Psoas muscle (tissue), 7 donors: ENCODE measurements at regions not wholly inside any gene's neighbourhood (a gene's known extent, or its start where the extent isn't known, plus 50 kb on each side); places are given as distances from the start of the nearest gene placed in this dataset.

Source experiments
- ATAC-seq, 4 donors: fragments of 200-7000 bp; cut with Tn5 transposase; one replicate each; pipeline ENCODE4 v1.9.1; 2020; ENCODE audit warnings: moderate library complexity in 3 of 4, mild to moderate bottlenecking in 2 of 4
- DNase-seq, 2 donors: peaks; one replicate each; pipeline ENCODE4 v3.0.0-alpha.2; 2020
- H3K27ac ChIP-seq: fragments of 200-600 bp; one replicate; pipeline ENCODE4 v1.8.0; 2022
- H3K27me3 ChIP-seq, 3 donors: fragments of 200-600 bp in 1 of 3; one replicate each; pipeline versions ENCODE4 v1.6.1 to v1.8.0; 2013 to 2022; ENCODE audit warnings: low read length in 2 of 3, mild to moderate bottlenecking in 2 of 3, moderate library complexity in 1 of 3; ENCODE audit not compliant: insufficient read depth in 3 of 3
- H3K36me3 ChIP-seq, 2 donors: fragments of 200-600 bp in 1 of 2; one replicate each; pipeline versions ENCODE4 v1.6.1 to v1.8.0; 2013 to 2022; ENCODE audit warnings: low read depth in 1 of 2, mild to moderate bottlenecking in 1 of 2, moderate library complexity in 1 of 2; ENCODE audit not compliant: insufficient read depth in 1 of 2
- H3K4me1 ChIP-seq: fragments of 200-600 bp; one replicate; pipeline ENCODE4 v1.8.0; 2022
- H3K4me3 ChIP-seq: fragments of 200-600 bp; one replicate; pipeline ENCODE4 v1.8.0; 2022; ENCODE audit warnings: mild to moderate bottlenecking
- H3K9me3 ChIP-seq: fragments of 200-600 bp; one replicate; pipeline ENCODE4 v1.8.0; 2022
- WGBS, 3 donors: extraction: QIAGEN DNeasy Blood & Tissue Kit; methylation state at CpG; one replicate each; pipeline versions ENCODE4 v1.1.6 to v1.1.7; 2013; 5-methylcytosine and 5-hydroxymethylcytosine counted together
- intact Hi-C, 2 donors: fragments of 100-400 bp; cut with DNase I; formaldehyde crosslinking; loops; one replicate each; pipeline versions ENCODE4 v1.11.0 to v1.14.2; 2022
- TF ChIP-seq, protein P1 (sequence below): fragments of 200-600 bp; IDR thresholded peaks from one replicate; pipeline ENCODE4 v1.8.0; 2022; ENCODE audit warnings: antibody characterized with exemption
- donor health status: healthy with polysubstance abuse.
- donor health status: DM: no; HTN: no; CAD: no; lungs with moderate emphysema.
- donor health status: Bipolar disorder and iron deficiency.
- donor health status: healthy.
- donor health status: DM: yes; HTN: yes; CAD: no.
- donor health status: DM: no; HTN: no; CAD: no.
- donor health status: DM: yes; HTN: yes; CAD: no.

DNA sequence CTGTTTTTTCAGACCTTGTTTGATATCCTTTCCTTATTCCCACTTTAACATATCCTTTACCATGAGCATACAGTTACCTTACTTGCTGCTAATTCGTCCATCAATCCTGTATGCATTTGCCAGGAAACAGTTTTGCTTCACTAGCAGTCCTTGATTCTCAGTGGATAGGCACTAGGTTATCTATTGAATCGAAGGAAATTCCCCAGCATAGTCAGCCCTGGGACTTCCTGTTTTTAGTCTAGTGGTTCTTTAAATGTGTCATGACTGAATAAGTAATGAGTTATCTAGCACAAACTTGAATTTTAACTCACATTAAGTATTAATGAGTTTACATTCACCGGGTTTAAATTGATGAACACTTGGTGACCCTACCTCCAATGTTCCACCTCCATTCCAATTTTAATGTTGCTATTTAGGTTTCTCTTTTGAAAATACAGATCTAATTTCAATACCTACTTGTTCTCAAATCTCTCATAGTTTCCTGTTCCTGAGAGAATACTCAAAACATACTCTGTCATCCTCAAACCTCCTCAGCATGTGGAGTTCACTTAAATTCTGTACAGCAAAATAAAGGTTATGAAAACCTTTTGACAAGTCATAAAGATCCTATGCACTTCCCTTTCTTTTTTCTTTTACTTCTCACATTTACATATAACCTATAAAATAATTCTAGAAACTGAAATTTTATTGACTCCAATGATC is 1375.1 kb upstream of the TENM4 start:
- TF ChIP-seq, protein P1, sequence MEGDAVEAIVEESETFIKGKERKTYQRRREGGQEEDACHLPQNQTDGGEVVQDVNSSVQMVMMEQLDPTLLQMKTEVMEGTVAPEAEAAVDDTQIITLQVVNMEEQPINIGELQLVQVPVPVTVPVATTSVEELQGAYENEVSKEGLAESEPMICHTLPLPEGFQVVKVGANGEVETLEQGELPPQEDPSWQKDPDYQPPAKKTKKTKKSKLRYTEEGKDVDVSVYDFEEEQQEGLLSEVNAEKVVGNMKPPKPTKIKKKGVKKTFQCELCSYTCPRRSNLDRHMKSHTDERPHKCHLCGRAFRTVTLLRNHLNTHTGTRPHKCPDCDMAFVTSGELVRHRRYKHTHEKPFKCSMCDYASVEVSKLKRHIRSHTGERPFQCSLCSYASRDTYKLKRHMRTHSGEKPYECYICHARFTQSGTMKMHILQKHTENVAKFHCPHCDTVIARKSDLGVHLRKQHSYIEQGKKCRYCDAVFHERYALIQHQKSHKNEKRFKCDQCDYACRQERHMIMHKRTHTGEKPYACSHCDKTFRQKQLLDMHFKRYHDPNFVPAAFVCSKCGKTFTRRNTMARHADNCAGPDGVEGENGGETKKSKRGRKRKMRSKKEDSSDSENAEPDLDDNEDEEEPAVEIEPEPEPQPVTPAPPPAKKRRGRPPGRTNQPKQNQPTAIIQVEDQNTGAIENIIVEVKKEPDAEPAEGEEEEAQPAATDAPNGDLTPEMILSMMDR = no peak
- no peak overlapping the region for H3K27ac ChIP-seq
- no peak for DNase-seq
- no peaks in the 10 kb centered on the region for H3K9me3 ChIP-seq
- intact Hi-C loops = loop anchor here in 1 of 2 donors (2.0 kb wide), 1 partner anchor 45 kb away; no protein-coding TSS in a partner anchor
- no peaks in the 10 kb centered on the region for H3K4me1 ChIP-seq
- 60 to 68% (median 64%) methylated on average over 3 of the region's 3 CpGs for WGBS, 3 donors
- no peak overlapping the region for H3K4me3 ChIP-seq
- ATAC-seq = no peak
- no peaks in the 10 kb centered on the region for H3K27me3 ChIP-seq
- H3K36me3 ChIP-seq = no peaks in the 10 kb centered on the region

GRCh38 chr11:80814813-80815212 is 1374.0 kb upstream of the TENM4 start:
- WGBS, 3 donors = 76 to 84% (median 76%) methylated on average over 1 of the region's 1 CpG
- no peak for DNase-seq
- Histone ChIP-seq H3K4me1 (no peaks in the 10 kb centered on the region), H3K27me3 (no peaks in the 10 kb centered on the region), H3K27ac (no peak overlapping the region), H3K36me3 (no peaks in the 10 kb centered on the region), H3K9me3 (no peaks in the 10 kb centered on the region), H3K4me3 (no peak overlapping the region)
- no peak for ATAC-seq
- intact Hi-C loops = no loop called here
- TF ChIP-seq, protein P1 = no peak

DNA sequence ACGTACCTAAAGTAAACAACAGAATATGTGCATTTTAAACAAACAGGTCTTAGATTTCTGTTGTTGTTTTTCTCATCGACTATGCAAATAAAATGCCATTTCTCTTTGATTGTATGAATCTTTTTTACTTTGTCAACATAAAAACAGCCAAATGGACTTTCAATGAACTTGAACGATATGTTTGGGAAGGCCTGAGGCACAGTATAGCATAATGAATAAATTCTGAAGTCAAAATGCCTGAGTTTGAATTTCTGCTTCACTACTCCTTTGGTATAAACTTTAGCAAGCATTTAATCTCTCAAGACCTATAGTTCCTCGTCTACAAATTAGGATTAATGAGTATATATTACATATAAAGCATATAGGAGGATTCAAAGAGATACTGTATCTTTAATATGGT is 1369.9 kb upstream of the TENM4 start:
- H3K36me3 ChIP-seq = no peaks in the 10 kb centered on the region
- WGBS, 3 donors = 68 to 72% (median 70%) methylated on average over 4 of the region's 4 CpGs
- DNase-seq (no peak), ATAC-seq (no peak)
- no peak overlapping the region for H3K4me3 ChIP-seq
- no peaks in the 10 kb centered on the region for H3K4me1 ChIP-seq
- intact Hi-C loops = no loop called here
- no peak overlapping the region for H3K27ac ChIP-seq
- TF ChIP-seq, protein P1 = no peak
- no peaks in the 10 kb centered on the region for H3K27me3 ChIP-seq
- H3K9me3 ChIP-seq = no peaks in the 10 kb centered on the region

- TF ChIP-seq, protein P1 = no peak
- intact Hi-C loops = no loop called here
- WGBS, 3 donors = 49 to 69% (median 60%) methylated on average over 8 of the region's 8 CpGs
- H3K4me3 ChIP-seq = no peak overlapping the region
- H3K4me1 ChIP-seq = no peaks in the 10 kb centered on the region
- no peak overlapping the region for H3K27ac ChIP-seq
- H3K36me3 ChIP-seq = no peaks in the 10 kb centered on the region
- no peaks in the 10 kb centered on the region for H3K27me3 ChIP-seq
- DNase-seq = no peak
- no peak for ATAC-seq
- peaks cover 6% of the 10 kb centered on the region for H3K9me3 ChIP-seq
These were observed 1357.3 kb upstream of the TENM4 start for GRCh38 chr11:80798174-80798573.

GRCh38 chr11:80783561-80783960 is 1342.7 kb upstream of the TENM4 start:
- intact Hi-C loops = no loop called here
- WGBS, 3 donors = 74 to 87% (median 84%) methylated on average over 2 of the region's 2 CpGs
- no peak for DNase-seq
- no peak overlapping the region for H3K27ac ChIP-seq
- TF ChIP-seq, protein P1 = no peak
- H3K9me3 ChIP-seq = no peaks in the 10 kb centered on the region
- H3K27me3 ChIP-seq = no peaks in the 10 kb centered on the region
- H3K4me3 ChIP-seq = no peak overlapping the region
- no peak for ATAC-seq
- no peaks in the 10 kb centered on the region for H3K36me3 ChIP-seq
- no peaks in the 10 kb centered on the region for H3K4me1 ChIP-seq
